Keratinocyte (primary cell): ENCODE measurements at regions not wholly inside any gene's neighbourhood (a gene's known extent, or its start where the extent isn't known, plus 50 kb on each side); places are given as distances from the start of the nearest gene placed in this dataset.

Experiments
- EZH2 ChIP-seq: IDR thresholded peaks from one replicate; pipeline ENCODE4 v1.6.1; 2012; ENCODE audit warnings: inconsistent platforms, mild to moderate bottlenecking, low read length, moderate library complexity
- TF ChIP-seq, protein P1 (sequence below), 3 experiments: IDR thresholded peaks in 1 of 3; conservative IDR thresholded peaks in 1 of 3; optimal IDR thresholded peaks in 1 of 3; 2 replicates in 2 of 3; 3 replicates in 1 of 3; pipeline versions ENCODE3 to v1.5.1; 2011; ENCODE audit warnings: low read length in 3 of 3, mild to moderate bottlenecking in 3 of 3, moderate library complexity in 2 of 3, control low read depth in 1 of 3, inconsistent platforms in 1 of 3; ENCODE audit not compliant: insufficient read depth in 2 of 3; ENCODE audit errors: extremely low read depth in 1 of 3

- TF ChIP-seq, protein P1, sequence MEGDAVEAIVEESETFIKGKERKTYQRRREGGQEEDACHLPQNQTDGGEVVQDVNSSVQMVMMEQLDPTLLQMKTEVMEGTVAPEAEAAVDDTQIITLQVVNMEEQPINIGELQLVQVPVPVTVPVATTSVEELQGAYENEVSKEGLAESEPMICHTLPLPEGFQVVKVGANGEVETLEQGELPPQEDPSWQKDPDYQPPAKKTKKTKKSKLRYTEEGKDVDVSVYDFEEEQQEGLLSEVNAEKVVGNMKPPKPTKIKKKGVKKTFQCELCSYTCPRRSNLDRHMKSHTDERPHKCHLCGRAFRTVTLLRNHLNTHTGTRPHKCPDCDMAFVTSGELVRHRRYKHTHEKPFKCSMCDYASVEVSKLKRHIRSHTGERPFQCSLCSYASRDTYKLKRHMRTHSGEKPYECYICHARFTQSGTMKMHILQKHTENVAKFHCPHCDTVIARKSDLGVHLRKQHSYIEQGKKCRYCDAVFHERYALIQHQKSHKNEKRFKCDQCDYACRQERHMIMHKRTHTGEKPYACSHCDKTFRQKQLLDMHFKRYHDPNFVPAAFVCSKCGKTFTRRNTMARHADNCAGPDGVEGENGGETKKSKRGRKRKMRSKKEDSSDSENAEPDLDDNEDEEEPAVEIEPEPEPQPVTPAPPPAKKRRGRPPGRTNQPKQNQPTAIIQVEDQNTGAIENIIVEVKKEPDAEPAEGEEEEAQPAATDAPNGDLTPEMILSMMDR (optimal IDR thresholded peaks at IDR 0.05 in 1 of 3, IDR thresholded peaks at IDR 0.05 in 1 of 3, conservative IDR thresholded peaks at IDR 0.05 in 1 of 3; ENCODE audit: extremely low read depth in 1 of 3, insufficient read depth in 2 of 3, low read length in 3 of 3) = no peak
- no peak for TF ChIP-seq EZH2
These were observed 67.5 kb upstream of the AMOTL1 start for GRCh38 chr11:94700622-94701021.
